ENCODE measurements at regions not wholly inside any gene's neighbourhood (a gene's known extent, or its start where the extent isn't known, plus 50 kb on each side); places are given as distances from the start of the nearest gene placed in this dataset.

- Histone ChIP-seq H3K27ac (ENCODE audit: insufficient read length, low read depth, low read length) (no peak overlapping the region), H3T11ph (ENCODE audit: low read length) (no peak overlapping the region), H2BK15ac (ENCODE audit: low read depth, low read length) (no peak overlapping the region), H2BK12ac (ENCODE audit: insufficient read length, low read depth, low read length) (no peak overlapping the region), H3K4me2 (ENCODE audit: insufficient read depth, insufficient read length, low read length) (no peak overlapping the region), H3K14ac (ENCODE audit: insufficient read depth, low read length) (no peak overlapping the region), H3K23ac (ENCODE audit: insufficient read length, low read depth, low read length) (no peak overlapping the region), H3K79me1 (ENCODE audit: insufficient read depth, low read depth, low read length, poor library complexity, severe bottlenecking) (no peaks in the 10 kb centered on the region), H3K27me3 (ENCODE audit: insufficient read depth, low read length) (no peaks in the 10 kb centered on the region), H3K23me2 (ENCODE audit: insufficient read length, low read depth, low read length, poor library complexity, severe bottlenecking) (no peaks in the 10 kb centered on the region), H3K56ac (ENCODE audit: insufficient read length, low read depth, low read length) (no peak overlapping the region), H4K8ac (replicated peaks; ENCODE audit: insufficient read length, low read depth, low read length) (no peak overlapping the region), H3K18ac (ENCODE audit: insufficient read length, low read depth, low read length) (no peak overlapping the region), H4K91ac (ENCODE audit: insufficient read length, low read depth, low read length) (no peak overlapping the region), H3K79me2 (ENCODE audit: insufficient read depth, low read length) (no peaks in the 10 kb centered on the region), H3K9me3 (ENCODE audit: control insufficient read depth, low read depth, low read length) (no peaks in the 10 kb centered on the region), H2BK5ac (ENCODE audit: insufficient read length, low read length) (no peak overlapping the region), H3K4ac (ENCODE audit: low read depth, low read length) (no peak overlapping the region), H4K5ac (ENCODE audit: insufficient read length, low read depth, low read length) (no peak overlapping the region), H4K20me1 (ENCODE audit: control insufficient read depth, insufficient read depth, insufficient read length) (no peaks in the 10 kb centered on the region), H2BK120ac (ENCODE audit: low read depth, low read length, poor library complexity, severe bottlenecking) (no peak overlapping the region), H2BK20ac (ENCODE audit: low read depth, low read length, poor library complexity, severe bottlenecking) (no peak overlapping the region), H2AFZ (ENCODE audit: low read length) (no peak overlapping the region), H2AK5ac (ENCODE audit: insufficient read length, low read length) (no peak overlapping the region), H3K9ac (ENCODE audit: extremely low read depth, insufficient read length, low read length) (no peak overlapping the region), H3K4me1 (ENCODE audit: insufficient read depth, low read length) (no peaks in the 10 kb centered on the region; the same call in 1 of the 2 replicates)
- Mint-ChIP-seq H3K4me3 (no peak overlapping the region), H3K9me3 (no peaks in the 10 kb centered on the region), H3K36me3 (ENCODE audit: insufficient read depth in 1 of 3, low read depth in 3 of 3) (no peaks in the 10 kb centered on the region), H3K27ac (no peak overlapping the region), H3K27me3 (ENCODE audit: low read depth) (peaks cover 4% of the 10 kb centered on the region; the same call in 1 of the 2 replicates), H3K4me1 (peaks cover 9 to 22% of the 10 kb centered on the region in 2 experiments)
- no CpG with 5 or more reads among the region's 3 CpGs for whole genome bisulfite sequencing (ENCODE audit: extremely low coverage, insufficient read length, low lambda C conversion rate)
- no peak for TF ChIP-seq CTCF (conservative IDR thresholded peaks at IDR 0.05)
- DNase-seq, result no peak
Measured at GRCh38 chr3:40867797-40868196, 331.5 kb upstream of the CTNNB1 start.

Measured in H9 (cell line).